HCT116 (cell line): ENCODE measurements at regions not wholly inside any gene's neighbourhood (a gene's known extent, or its start where the extent isn't known, plus 50 kb on each side); places are given as distances from the start of the nearest gene placed in this dataset.

Experiments used
- ATAC-seq: fragments of 200-7000 bp; cut with Tn5 transposase; 2 replicates; pipeline ENCODE4 v1.9.1; 2020; ENCODE audit warnings: mild to moderate bottlenecking, moderate library complexity
- BruUV-seq: library from RNA; stranded (reverse); fragments of 400-500 nt; replicated peaks from 2 replicates; lab custom pipeline; 2021; lab: Mats Ljungman, UMichigan
- CTCF ChIA-PET: fragments of 300-600 bp; sonication (Branson Sonifier 250); formaldehyde crosslinking; loops from one replicate; lab custom pipeline; 2021; ENCODE audit warnings: antibody characterized with exemption; lab: Charles Lee
- POLR2A ChIA-PET: fragments of 300-600, 350-600 bp; sonication (Branson Sonifier 250); formaldehyde crosslinking; loops from one replicate; lab custom pipeline; 2021; ENCODE audit warnings: antibody characterized with exemption; lab: Charles Lee
- RAD21 ChIA-PET, 2 experiments: fragments of 300-600 bp; sonication (Branson Sonifier 250); formaldehyde crosslinking; loops; one replicate each; lab custom pipeline; 2023; ENCODE audit warnings: low total read pairs in 2 of 2; ENCODE audit not compliant: uncharacterized antibody in 2 of 2, unreplicated experiment in 2 of 2, low non-redundant PET in 1 of 2; lab: Charles Lee
- DNase-seq: peaks from one replicate; pipeline ENCODE4 v3.0.0-alpha.2; 2010; ENCODE audit warnings: low read depth, low spot score
- H2AFZ ChIP-seq: fragments of 200-600 bp; shearing (Covaris generic), sonication (generic); 2 replicates; pipeline ENCODE4 v1.6.1; 2017; ENCODE audit warnings: low read depth, mixed run types, mixed read lengths, antibody characterized with exemption, low read length; ENCODE audit not compliant: poor library complexity, severe bottlenecking
- H3K27ac ChIP-seq: 2 replicates; pipeline ENCODE4 v1.5.1; 2012; ENCODE audit warnings: low read depth, low read length
- H3K27me3 ChIP-seq: fragments of 200-600 bp; sonication (generic); 2 replicates; pipeline ENCODE4 v1.6.1; 2016; ENCODE audit warnings: mixed run types, low read length, mixed read lengths; ENCODE audit not compliant: insufficient read depth
- H3K36me3 ChIP-seq, 2 experiments: fragments of 200-500 bp in 1 of 2; fragments of 200-600 bp in 1 of 2; sonication (Bioruptor generic) in 1 of 2; sonication (generic) in 1 of 2; 2 replicates each; pipeline versions ENCODE4 v1.5.1 to v1.6.1; 2014 to 2016; ENCODE audit warnings: low read length in 2 of 2, inconsistent platforms in 1 of 2, mixed read lengths in 1 of 2, mixed run types in 1 of 2; ENCODE audit not compliant: insufficient read depth in 2 of 2, control insufficient read depth in 1 of 2
- H3K4me1 ChIP-seq, 2 experiments: fragments of 200-600 bp in 1 of 2; sonication (generic) in 1 of 2; 2 replicates each; pipeline versions ENCODE4 v1.5.1 to v1.6.1; 2012 to 2017; ENCODE audit warnings: low read length in 2 of 2, inconsistent platforms in 1 of 2, mild to moderate bottlenecking in 1 of 2, mixed read lengths in 1 of 2, mixed run types in 1 of 2, moderate library complexity in 1 of 2; ENCODE audit not compliant: insufficient read depth in 2 of 2, control insufficient read depth in 1 of 2
- H3K4me2 ChIP-seq: fragments of 200-600 bp; sonication (generic); 2 replicates; pipeline ENCODE4 v1.6.1; 2017; ENCODE audit warnings: mixed run types, low read length, mixed read lengths
- H3K4me3 ChIP-seq, 2 experiments: fragments of 200-600 bp in 1 of 2; sonication (generic) in 1 of 2; replicated peaks in 1 of 2; 2 replicates each; pipeline ENCODE4 v1.5.1; 2011 to 2016; ENCODE audit warnings: low read length in 2 of 2, control low read depth in 1 of 2, low read depth in 1 of 2, mild to moderate bottlenecking in 1 of 2, mixed read lengths in 1 of 2, mixed run types in 1 of 2
- H3K79me2 ChIP-seq: fragments of 200-600 bp; sonication (generic); 2 replicates; pipeline ENCODE4 v1.6.1; 2017; ENCODE audit warnings: mild to moderate bottlenecking, mixed run types, low read length, moderate library complexity, mixed read lengths; ENCODE audit not compliant: insufficient read depth
- H3K9ac ChIP-seq: fragments of 200-600 bp; sonication (generic); 2 replicates; pipeline ENCODE4 v1.6.1; 2016; ENCODE audit warnings: low read length, mixed read lengths
- H3K9me2 ChIP-seq: fragments of 200-600 bp; sonication (generic), shearing (Covaris generic); 2 replicates; pipeline ENCODE4 v1.6.1; 2017; ENCODE audit warnings: mixed run types, mild to moderate bottlenecking, moderate library complexity; ENCODE audit not compliant: insufficient read depth
- H3K9me3 ChIP-seq, 2 experiments: fragments of 200-500 bp in 1 of 2; fragments of 200-600 bp in 1 of 2; sonication (Bioruptor generic) in 1 of 2; sonication (generic) in 1 of 2; 2 replicates each; pipeline ENCODE4 v1.6.1; 2014 to 2017; ENCODE audit warnings: low read length in 2 of 2, mixed read lengths in 2 of 2, inconsistent platforms in 1 of 2, low read depth in 1 of 2, mild to moderate bottlenecking in 1 of 2, mixed run types in 1 of 2, moderate library complexity in 1 of 2; ENCODE audit not compliant: control insufficient read depth in 1 of 2, insufficient read depth in 1 of 2
- H4K20me1 ChIP-seq: fragments of 200-600 bp; sonication (generic), shearing (Covaris generic); 2 replicates; pipeline ENCODE4 v1.6.1; 2017; ENCODE audit warnings: mixed run types, mild to moderate bottlenecking, moderate library complexity; ENCODE audit not compliant: insufficient read depth
- ATF3 ChIP-seq: IDR thresholded peaks from 2 replicates; pipeline ENCODE4 v1.6.1; 2012
- EGR1 ChIP-seq: IDR thresholded peaks from 2 replicates; pipeline ENCODE4 v1.6.1; 2012; ENCODE audit warnings: low read depth
- ELF1 ChIP-seq: IDR thresholded peaks from 2 replicates; pipeline ENCODE4 v1.6.1; 2012; ENCODE audit warnings: low read depth, borderline replicate concordance
- POLR2AphosphoS5 ChIP-seq: IDR thresholded peaks from 2 replicates; pipeline ENCODE4 v1.6.1; 2011; ENCODE audit warnings: mild to moderate bottlenecking, low read depth, low read length, moderate library complexity
- RAD21 ChIP-seq: IDR thresholded peaks from 2 replicates; pipeline ENCODE4 v1.6.1; 2012; ENCODE audit warnings: low read depth, mild to moderate bottlenecking
- REST ChIP-seq: IDR thresholded peaks from 2 replicates; pipeline ENCODE4 v1.6.1; 2012; ENCODE audit warnings: low read depth
- intact Hi-C: fragments of 100-400 bp; cut with micrococcal nuclease; formaldehyde crosslinking; loops from 2 replicates; pipeline ENCODE4 v1.10.0; 2022

DNA sequence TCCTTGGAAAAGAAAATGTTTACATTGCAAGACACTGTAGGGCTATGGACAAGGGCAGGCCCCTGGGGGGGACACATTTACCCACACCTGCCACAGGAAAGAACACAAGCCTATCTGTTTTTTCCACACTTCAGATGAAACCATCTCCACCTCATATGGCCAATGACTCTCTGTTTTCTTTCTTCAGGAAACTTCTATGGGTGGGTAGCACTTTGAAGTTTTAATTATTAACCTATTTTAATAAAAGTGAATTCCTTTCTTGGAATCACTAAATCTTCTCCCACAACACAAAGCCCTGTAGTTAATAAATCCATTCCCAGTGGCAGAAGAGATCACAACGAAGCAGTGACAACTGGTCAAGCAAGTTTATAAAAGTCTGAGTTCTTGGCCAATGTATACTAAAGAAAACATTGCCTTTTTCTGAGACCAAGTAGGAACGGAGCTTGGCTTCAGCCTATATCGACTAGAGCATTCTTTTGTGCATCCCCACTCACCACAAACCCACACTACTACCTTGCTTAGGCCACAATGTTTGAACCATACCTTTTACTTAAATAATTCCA, 125.1 kb upstream of the CARMIL1 start:
- H3K27me3 ChIP-seq: no peaks in the 10 kb centered on the region
- no peaks in the 10 kb centered on the region for H3K36me3 ChIP-seq
- intact Hi-C loops: no loop called here
- TF ChIP-seq ATF3 (no peak), EGR1 (no peak), ELF1 (no peak), POLR2AphosphoS5 (no peak), REST (no peak), RAD21 (no peak)
- H4K20me1 ChIP-seq: no peaks in the 10 kb centered on the region
- RAD21 ChIA-PET: no interaction called here
- no peaks in the 10 kb centered on the region for H3K9me3 ChIP-seq
- no peak overlapping the region for H3K4me3 ChIP-seq
- H2AFZ ChIP-seq: no peak overlapping the region
- H3K4me1 ChIP-seq: peaks cover 0 to 2% of the 10 kb centered on the region in 2 experiments; a peak in 1 of 4 replicates
- DNase-seq (no peak), ATAC-seq (no peak)
- H3K9ac ChIP-seq: no peak overlapping the region
- BruUV-seq: no TSS peak
- H3K9me2 ChIP-seq: no peaks in the 10 kb centered on the region; the same call in 1 of the 2 replicates
- POLR2A ChIA-PET: no interaction called here
- no peaks in the 10 kb centered on the region for H3K79me2 ChIP-seq
- CTCF ChIA-PET: no interaction called here
- no peak overlapping the region for H3K4me2 ChIP-seq
- no peak overlapping the region for H3K27ac ChIP-seq
